GM19238 (cell line): ENCODE measurements at regions not wholly inside any gene's neighbourhood (a gene's known extent, or its start where the extent isn't known, plus 50 kb on each side); places are given as distances from the start of the nearest gene placed in this dataset.

Experiments used
- DNase-seq: peaks from one replicate; pipeline ENCODE4 v3.0.0; 2011; ENCODE audit warnings: low spot score; ENCODE audit not compliant: insufficient read length

DNA sequence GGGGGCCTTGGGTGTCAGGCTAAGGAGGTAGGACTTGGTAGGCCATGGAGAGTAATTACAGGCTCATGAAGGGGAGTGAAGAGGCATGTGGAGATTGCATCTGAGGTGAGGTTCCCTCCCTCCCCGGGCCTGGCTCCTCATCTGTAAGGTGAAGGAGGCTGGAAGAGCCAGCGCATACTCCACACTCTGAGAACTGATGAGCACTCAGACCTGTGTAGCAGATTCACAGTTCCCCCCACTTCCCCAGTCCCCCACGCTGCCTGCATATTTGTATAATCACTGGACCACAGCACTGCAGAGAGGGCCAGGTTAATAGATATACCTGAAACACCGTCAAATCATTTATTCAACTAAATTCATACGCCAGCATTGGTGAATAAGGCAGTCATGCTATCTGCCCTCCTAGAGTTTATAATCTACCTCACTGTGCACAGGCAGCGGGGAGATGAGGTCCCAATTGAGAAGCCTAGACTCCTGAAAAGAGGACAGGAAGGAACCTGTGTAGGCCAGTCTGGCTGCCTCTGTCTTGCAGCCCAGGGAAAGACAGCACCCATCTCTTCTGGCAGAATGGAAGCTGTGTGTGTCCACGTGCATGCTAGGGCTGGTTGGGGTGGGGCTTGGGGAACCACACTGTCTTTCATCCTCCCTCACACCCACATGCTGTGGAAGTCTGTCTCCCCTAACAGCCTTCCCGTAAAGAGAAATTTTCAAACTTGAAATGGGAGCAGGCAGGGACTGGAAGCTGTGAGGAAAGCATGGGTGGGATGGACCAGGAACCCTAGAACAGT lies 110.6 kb upstream of the ATP1A1 start:
- DNase-seq, result no peak

DNA sequence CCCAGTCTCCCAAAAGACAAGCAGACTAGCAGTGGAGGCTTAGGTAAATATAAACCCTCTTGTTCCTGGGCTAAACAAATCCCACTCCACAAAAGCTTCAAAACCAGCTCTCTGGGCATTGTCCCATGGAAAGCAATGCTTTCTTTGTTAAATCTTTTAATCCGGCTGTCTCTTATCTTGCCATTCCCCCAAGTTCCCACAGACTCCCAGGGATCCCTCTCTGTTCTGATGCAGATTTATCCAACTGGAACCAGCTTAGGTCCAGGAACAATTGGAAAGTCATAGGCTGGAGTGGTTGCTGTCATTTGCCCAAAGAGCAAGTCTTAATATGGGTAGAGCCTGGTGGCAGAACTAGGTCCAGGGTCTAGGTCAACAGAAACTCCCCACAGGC lies 110.1 kb upstream of the ATP1A1 start:
- DNase-seq, result no peak

DNA sequence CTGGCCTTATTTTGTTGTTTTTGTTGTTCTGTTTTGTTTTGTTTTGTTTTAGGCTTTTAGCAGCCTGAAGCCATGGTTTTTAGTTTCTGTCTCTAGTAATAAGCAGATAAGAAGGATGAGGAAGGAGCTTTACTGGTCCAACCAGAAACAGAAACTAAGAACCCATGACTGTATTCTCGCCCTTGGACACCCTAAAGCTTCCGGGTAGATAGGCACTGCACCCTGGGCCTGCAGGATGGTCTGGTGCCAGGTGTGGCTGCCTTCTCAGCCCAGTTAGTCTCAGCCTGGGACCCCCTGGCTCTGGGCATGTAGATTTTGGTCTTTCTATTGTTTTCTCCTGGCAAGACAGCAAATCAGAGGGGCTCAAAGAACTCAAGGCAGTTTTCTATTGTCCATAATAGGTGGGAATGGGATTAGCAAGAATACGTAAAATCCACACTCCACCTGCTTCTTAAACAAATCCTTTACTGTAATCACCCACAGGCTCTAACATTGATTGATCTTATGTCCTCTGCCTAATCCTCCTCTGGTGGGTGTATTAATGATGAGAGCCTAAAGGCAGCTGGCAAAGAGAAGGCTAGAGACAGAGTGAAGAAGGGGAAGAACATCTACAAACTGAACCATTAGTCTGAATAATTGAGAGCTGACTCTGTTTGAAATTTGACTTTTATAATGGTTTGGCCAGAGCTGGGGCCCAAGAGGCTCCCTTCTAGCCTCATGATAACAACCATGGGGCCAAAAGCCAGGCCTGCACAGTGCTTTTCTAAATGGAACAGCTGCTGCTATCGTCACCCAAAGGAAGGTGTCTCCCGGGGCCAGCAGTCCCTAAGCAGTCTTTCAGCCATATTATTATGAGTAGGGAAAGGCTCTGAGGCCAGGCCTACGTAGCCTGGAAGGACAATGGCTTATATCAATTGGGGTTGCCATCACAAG lies 106.8 kb upstream of the ATP1A1 start:
- DNase-seq, result no peak

DNA sequence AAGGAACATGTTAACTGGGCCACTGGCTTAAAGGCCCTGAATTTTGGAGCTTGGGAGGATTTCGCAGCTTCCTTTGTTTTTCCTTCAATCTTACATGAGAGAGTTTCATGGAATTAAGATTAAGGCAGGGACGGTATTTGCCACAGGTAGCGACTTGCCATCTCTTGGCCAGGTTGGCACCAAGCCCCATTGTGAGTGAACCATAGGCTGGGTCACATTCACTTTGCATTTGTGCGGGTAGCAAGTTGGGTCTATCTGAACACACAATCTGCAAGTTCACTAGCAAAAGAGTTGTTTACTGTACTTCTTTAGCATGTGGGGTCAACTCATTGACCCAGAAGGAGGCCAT lies 106.2 kb upstream of the ATP1A1 start:
- no peak for DNase-seq

DNA sequence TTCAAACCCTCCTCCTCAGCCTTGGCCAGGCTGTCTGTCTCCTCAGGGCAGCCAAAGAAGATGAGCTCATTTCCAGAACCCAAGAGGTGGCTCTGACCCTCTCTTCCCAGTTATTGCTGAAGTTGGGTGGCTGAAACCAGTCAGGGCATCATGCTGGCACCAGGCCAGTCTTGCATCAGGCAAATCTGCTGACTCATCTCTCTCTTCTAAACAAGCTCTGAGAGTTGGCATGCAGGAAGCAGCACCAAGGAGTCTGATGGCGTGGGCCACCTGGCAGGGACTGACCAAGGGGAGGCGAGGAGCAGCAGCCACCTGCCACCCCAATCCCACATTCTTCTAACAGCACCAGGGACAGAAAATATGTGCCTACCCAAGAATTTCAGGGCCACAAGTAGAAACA lies 104.8 kb upstream of the ATP1A1 start:
- no peak for DNase-seq

DNA sequence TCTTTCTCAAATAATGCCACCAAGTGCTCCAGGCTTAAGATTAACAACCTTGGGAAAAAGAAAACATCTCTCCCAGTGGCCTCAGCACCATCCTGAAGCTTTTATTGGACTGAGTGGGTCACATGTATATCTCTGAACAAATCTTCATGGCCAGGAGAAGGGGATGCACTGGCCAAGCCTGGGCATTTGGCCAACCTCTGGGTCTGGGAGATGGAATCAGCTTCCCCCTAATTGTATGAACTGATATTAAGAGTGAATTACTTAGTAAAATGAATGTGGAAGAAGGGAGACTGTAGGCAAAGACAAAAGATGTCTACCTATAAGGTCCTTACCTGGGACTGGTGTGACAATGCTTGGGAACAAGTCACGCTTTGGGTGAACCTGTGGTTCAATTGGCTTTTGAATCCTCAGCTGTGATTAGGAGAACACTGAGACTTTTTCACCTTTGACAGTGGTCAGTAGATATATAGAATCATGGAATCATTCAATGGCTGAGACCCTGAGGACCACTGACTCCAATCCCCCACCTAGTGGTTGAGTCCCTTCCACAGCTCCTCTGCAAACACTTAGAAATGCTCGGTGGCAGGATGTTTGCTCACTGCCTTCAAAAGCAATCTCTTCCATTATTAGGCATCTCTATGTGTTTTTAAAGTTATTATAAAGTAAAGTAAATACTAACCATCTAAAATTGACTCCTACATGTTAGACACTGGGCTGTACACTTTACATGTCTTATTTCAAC lies 102.6 kb upstream of the ATP1A1 start:
- DNase-seq, result no peak

DNA sequence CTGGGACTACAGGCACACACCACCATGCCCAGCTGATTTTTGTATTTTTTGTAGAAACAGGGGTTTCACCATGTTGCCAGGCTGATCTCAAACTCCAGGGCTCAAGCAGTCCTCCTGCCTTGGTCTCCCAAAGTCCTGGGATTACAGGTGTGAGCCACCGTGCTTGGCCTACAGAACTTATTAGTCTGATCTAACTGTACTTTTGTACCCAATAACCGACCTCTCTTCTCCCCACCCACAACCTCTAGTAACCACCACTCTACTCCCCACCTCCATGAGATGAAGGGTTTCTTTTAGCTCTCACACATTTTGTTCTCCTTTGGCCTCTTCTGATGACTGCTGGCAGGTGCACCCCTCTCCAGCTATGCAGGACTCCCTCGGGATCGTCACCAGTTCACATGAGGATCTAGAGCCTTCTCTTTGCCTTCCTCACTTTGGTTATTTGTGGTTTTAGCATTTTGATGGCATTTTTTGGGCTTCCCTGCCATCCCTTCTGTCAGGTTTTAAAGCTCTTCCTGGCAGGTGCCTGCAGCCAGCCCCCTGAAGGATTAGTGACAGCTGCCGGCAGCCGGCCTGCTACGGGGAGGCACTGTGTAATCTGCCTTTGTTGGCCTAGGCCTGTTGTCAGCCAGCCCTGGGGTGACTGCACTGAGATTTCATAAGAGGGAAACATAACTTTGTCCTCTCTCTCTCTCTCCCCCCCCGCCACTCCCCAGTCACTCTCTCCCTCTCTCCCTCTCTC lies 99.8 kb upstream of the ATP1A1 start:
- DNase-seq, result no peak

DNA sequence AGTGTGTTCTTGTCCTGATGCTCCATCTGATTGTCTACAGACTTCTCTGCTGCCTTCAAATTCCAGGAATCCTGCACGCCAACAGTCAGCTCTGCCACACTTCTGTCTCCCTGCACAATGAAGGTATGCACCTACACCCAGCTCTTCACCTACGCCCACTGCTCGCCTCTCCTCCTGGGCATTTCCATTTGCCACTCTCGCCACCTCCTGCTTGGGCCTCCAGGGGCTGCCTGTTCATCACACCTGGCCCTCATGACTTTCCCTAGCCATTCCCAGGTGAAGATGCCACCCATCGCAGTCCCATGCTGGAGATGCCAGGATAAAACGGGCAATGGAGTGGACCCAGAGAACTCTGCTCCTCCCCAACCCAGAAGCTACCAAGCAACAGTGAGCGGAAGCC lies 96.5 kb upstream of the ATP1A1 start:
- no peak for DNase-seq

DNA sequence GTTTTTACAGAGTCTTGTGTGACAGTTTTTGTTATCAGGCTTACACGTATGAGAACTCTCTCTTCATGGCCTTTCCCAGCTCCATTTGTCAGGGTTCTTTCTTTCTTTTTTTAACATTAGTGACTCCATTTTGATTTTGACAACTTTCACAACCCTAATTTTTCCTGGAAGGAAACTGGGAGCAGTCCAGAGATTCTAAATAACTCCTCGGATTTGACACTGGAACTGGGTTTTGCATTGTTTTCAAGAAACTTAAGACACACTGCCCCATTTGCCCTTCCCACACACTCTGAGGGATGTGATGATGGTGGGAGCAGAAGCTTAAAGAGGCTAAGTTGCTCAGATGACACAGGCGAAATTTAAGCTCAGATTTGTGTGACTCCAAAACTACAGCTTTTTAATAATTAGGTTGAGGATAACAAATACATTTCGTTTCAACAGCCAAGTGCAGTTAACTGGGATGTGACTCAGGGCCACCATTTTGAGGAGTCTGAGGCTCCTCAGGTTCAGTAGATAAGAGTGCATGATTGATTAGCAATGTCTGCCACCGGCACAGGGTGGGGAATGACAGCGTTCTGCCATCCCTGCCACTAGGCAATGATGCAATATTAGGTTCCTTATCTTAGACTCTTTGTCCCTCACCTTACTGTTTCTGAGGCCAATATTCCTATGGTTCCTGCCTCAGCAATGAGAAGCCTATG lies 95.1 kb upstream of the ATP1A1 start:
- DNase-seq, result no peak

DNA sequence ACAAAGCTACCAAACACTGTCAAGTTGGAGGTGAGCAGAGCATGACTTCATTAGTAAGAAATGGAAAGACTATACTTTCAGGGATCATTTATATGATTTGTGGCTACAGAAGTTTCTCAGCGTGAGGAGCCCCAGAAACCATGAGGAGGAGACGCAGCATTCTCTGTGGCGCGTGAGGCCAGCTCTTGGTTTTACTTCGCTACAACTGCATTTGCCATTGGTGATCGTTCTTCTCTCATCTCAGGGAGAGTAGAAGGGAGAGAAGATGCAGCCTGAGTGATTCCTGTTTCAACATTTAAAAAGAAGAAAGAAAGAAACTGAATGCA lies 94.5 kb upstream of the ATP1A1 start:
- no peak for DNase-seq

DNA sequence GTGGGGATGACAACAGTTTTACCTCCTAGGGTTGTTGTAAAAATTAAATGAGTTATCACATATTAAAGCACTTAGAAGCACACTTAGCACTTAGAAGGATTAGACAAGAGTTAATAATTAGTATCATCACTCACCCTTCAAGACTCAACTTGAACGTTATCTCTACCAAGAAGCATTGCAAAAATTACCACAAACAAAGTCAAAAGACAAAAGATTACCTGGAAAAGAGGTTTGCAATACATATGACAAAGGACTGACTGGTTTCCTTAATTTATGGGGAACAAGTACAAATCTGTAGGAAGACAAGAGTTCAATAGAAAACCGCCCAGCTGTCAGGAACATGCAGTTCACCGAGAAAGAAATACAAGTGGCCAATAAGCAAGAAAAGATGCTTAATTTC lies 93.3 kb upstream of the ATP1A1 start:
- DNase-seq, result no peak

DNA sequence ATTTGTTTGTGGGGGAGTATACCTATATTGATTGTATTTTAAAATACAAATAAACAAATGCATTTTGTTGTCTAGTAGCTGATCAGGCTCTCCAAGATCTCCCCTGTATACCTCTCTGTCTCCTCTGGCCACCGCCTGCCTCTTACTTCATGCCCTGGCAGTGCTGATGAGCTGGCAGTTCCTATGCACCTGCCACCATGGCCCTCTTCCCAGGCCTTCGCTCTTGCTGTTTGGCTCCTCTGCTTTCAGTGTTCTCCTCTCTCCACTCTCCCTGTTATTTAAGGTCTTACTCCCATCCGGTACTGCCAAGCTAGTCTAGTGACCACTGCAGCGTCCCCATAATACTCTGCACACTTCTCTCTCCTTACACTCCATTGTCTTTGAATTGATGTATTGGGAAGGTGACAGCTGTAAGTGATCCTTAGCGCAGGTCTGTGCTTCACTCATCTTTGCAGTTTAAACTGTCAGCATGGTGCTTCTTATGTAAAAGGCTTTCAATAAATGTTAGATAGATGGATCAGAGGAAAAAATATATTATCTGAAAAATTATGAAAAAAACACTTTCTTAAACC lies 88.1 kb upstream of the ATP1A1 start:
- DNase-seq, result no peak

DNA sequence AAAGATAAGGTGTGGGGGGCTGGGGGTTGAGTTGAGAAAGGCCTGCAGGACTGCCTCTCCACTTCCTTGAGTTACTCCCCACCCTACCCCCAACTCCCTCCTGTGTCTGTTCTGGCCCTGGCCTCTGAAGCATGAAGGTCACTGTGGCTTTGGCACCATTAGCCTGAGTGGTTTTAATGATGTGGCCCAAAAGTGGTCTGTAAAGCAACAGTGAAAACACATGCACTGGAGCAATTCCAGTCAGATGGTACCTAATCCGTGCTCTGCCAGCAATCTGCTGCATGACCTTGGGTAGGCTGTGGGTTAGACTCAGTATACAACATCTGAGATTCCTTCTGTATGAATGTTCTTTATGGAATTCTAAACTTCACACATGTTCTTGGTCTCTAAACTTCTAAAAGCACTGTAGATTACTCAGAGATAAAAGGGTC lies 86.5 kb upstream of the ATP1A1 start:
- no peak for DNase-seq

DNA sequence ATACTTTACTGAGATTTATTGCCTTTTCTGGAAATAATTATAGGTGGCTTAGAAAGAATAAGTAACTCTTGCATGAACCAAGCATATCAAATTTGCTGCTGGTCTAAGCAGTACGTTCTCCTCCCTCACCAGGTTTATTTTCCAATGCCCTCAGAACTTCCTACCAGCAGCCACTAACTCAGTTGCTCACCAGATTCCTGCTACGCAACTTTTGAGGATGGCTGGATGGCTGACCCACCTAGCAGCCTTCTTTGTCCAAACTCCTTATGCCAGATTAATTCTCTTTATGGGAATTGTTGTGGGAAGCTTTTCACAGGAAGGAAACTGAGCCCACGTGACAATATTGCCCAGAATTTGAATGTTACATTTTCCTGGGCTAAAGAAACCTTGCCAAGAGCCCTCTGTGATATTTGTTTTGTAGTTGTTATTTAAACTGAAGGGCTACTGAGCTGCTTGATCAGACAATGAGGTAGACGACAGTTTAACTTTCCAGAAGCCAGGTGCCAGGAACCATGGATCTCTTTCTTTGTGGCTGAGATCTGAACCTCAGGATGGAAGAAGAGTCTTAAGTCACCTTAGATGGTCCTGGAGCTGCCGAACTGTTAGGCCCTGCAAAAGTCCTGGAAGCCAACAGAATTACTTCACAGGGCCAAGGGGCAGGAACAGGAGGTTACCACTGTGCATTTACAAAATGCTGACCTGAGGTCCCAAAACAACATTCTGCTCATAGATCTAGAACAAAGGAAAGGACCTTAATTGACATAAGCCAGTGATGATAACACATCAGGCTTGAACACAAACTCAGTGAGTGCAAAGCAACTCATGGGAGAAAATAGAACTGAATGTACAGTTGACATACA lies 85.5 kb upstream of the ATP1A1 start:
- no peak for DNase-seq

DNA sequence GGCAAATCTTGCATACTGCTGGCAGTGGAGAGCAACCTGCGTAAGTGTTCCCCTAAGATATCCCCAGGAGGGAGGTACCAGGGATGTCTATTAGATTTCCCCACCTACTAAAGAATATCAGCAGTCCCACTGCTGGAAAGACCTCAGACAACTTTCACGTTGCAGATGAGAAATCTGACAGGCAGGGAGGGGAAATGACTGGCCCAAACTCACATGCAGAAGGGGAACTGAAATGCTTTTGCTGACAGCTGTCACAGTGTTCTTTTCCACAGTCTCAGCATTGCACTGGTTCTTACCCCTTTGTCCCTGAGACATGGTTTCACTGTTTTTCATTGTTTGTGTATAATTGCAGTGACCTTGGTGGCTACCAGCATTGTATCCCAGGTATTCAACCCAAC lies 84.8 kb upstream of the ATP1A1 start:
- peak; percentile 29 for DNase-seq

DNA sequence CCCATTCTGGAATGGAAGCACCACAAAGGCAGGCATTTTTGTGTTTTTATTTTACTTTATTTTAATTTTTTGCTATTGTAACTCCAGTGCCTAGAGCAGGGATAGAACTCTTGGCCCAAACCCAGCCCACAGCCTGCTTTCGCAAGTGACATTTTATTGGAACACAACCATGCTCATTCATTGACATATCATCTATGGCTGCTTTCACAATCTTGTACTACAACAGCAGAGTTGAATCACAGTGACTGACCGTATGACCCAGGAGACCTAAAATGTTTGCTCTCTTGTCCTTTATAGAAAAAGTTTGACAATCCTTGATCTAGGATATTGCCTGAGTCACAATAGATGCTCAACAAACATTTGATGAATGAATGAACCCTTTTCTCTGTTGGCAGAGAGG lies 83.9 kb upstream of the ATP1A1 start:
- no peak for DNase-seq

DNA sequence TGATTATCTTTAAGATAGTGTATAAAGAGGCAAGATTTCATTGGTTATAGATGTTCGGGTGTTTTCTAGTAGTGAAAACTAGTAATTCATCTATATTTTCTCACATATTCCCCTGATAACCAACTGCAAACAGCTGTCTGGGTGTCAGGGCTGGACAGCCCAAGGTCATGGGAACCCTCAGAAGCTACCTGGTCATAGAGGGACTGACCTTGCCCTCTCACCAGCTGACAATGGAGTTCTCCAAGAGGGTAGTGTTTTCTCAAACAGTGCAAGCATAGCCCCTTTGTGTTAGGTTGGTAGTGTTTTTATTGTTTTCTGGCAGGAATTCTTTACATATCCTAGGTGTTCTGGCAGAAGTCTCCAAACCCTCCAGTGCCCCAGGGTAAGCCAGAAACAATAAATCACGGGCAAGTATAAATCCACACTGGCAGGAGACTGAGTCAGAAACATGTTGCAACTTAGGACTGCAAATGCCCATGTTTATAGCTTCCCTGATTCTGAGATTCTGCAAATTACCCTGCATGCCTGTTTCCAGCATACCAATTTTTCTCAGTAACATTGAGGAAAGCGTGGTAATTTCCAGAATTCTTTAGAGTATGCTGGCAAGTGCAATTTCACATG lies 82.8 kb upstream of the ATP1A1 start:
- DNase-seq, result no peak

DNA sequence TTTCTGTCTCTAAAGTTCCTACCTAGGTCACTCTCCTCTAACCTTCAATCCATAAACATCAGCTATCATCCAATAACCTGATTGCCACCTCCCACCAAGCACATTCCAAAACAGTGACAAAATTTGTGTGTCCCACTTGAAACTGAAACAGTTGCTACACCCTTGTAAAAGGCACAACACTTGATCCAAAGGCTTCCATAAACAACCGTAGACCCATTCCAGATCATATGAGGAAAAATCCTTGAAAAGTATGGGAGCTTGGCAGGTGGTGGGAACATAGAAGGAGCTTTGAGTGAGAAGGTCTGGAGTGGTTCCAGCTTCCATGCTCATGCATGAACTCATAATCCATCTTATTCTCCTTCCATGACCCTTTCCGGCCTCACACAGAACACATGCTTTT lies 82.0 kb upstream of the ATP1A1 start:
- no peak for DNase-seq
